ENCODE measurements at regions not wholly inside any gene's neighbourhood (a gene's known extent, or its start where the extent isn't known, plus 50 kb on each side); places are given as distances from the start of the nearest gene placed in this dataset.

GRCh38 chr1:55848906-55849305 lies 633.7 kb upstream of the USP24 start:
- no peak for TF ChIP-seq POLR2A (IDR thresholded peaks at IDR 0.05)
- peak; percentile 8 to 39 (median 20) for TF ChIP-seq CTCF (IDR thresholded peaks at IDR 0.05)
